K562 (cell line): ENCODE measurements at regions not wholly inside any gene's neighbourhood (a gene's known extent, or its start where the extent isn't known, plus 50 kb on each side); places are given as distances from the start of the nearest gene placed in this dataset.

Experiments used
- JUN ChIP-seq, 2 experiments: sonication (generic) in 1 of 2; formaldehyde crosslinking in 1 of 2; IDR thresholded peaks; 2 replicates each; pipeline versions ENCODE4 v1.6.1 to v1.8.0; 2012 to 2022; ENCODE audit warnings: borderline replicate concordance in 2 of 2, mild to moderate bottlenecking in 2 of 2, improper control_type of control experiment in 1 of 2, low read depth in 1 of 2, low read length in 1 of 2, missing genetic modification reagents in 1 of 2
- POLR2A ChIP-seq: fragments of 450-650 bp; conservative IDR thresholded peaks from 2 replicates; pipeline ENCODE4 v1.6.1; 2016
- POLR2AphosphoS2 ChIP-seq: IDR thresholded peaks from 2 replicates; pipeline ENCODE4 v1.6.1; 2012; ENCODE audit warnings: low read length, improper control_type of control experiment
- RAD21 ChIP-seq, 2 experiments: fragments of 250-450 bp in 1 of 2; fragments of 450-650 bp in 1 of 2; sonication (Bioruptor Pico) in 1 of 2; formaldehyde crosslinking in 1 of 2; IDR thresholded peaks in 1 of 2; conservative IDR thresholded peaks in 1 of 2; 2 replicates each; pipeline versions ENCODE4 v1.4.0 to v1.8.0; 2020 to 2022; ENCODE audit warnings: mild to moderate bottlenecking in 2 of 2, moderate library complexity in 1 of 2
- SP1 ChIP-seq: sonication (generic); formaldehyde crosslinking; IDR thresholded peaks from 2 replicates; pipeline ENCODE4 v1.8.1; 2022; ENCODE audit warnings: mild to moderate bottlenecking, missing genetic modification reagents
- TAF1 ChIP-seq: IDR thresholded peaks from 2 replicates; pipeline ENCODE4 v1.6.1; 2011; ENCODE audit warnings: mild to moderate bottlenecking, low read length, moderate library complexity; ENCODE audit not compliant: insufficient read depth, control insufficient read depth, severe bottlenecking; ENCODE audit errors: extremely low read depth
- ZNF766 ChIP-seq: fragments of 200-800 bp; sonication (Bioruptor generic); conservative IDR thresholded peaks from 2 replicates; pipeline ENCODE4 v1.6.1; 2016; ENCODE audit warnings: missing genetic modification characterization, missing compliant biosample characterization
- TF ChIP-seq, protein P1 (sequence below), 3 experiments: IDR thresholded peaks in 2 of 3; conservative IDR thresholded peaks in 1 of 3; 2 replicates each; pipeline ENCODE4 v1.5.1; 2011 to 2012; ENCODE audit warnings: low read length in 3 of 3, mild to moderate bottlenecking in 3 of 3, control low read depth in 2 of 3, improper control_type of control experiment in 1 of 3, inconsistent platforms in 1 of 3, low read depth in 1 of 3, mixed read lengths in 1 of 3, moderate library complexity in 1 of 3; ENCODE audit not compliant: insufficient read depth in 2 of 3

DNA sequence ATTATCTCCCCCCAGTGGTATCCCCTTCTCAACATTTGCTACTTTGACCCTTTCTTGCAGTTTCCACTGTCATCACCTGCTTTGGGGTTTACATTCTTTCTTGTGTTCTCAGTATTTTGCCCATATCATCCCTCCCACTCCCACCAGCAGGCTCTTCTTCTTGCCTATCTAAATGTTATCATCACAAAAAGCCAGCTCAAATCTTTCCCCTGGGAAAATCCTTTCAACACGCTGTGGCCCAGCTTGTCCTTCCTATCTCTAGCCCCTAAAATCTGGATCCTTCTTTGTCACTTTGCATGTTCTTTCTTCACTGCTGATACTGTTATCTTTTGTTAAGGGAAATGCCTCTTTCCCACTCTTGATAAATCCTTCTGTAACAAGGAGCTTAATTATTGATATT lies 138.2 kb downstream of the RAD51AP2 start:
- TF ChIP-seq, protein P1, sequence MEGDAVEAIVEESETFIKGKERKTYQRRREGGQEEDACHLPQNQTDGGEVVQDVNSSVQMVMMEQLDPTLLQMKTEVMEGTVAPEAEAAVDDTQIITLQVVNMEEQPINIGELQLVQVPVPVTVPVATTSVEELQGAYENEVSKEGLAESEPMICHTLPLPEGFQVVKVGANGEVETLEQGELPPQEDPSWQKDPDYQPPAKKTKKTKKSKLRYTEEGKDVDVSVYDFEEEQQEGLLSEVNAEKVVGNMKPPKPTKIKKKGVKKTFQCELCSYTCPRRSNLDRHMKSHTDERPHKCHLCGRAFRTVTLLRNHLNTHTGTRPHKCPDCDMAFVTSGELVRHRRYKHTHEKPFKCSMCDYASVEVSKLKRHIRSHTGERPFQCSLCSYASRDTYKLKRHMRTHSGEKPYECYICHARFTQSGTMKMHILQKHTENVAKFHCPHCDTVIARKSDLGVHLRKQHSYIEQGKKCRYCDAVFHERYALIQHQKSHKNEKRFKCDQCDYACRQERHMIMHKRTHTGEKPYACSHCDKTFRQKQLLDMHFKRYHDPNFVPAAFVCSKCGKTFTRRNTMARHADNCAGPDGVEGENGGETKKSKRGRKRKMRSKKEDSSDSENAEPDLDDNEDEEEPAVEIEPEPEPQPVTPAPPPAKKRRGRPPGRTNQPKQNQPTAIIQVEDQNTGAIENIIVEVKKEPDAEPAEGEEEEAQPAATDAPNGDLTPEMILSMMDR (IDR thresholded peaks at IDR 0.05 in 2 of 3, conservative IDR thresholded peaks at IDR 0.05 in 1 of 3; ENCODE audit: insufficient read depth in 2 of 3, low read depth in 1 of 3, low read length in 3 of 3), result no peak
- TF ChIP-seq JUN (IDR thresholded peaks at IDR 0.05; ENCODE audit: borderline replicate concordance, low read depth, low read length) (no peak), JUN (CRISPR knock-in tag; IDR thresholded peaks at IDR 0.05; ENCODE audit: borderline replicate concordance) (no peak), ZNF766 (CRISPR knock-in tag) (no peak), POLR2A (no peak), POLR2AphosphoS2 (no peak), TAF1 (no peak), RAD21 (CRISPR knock-in tag; conservative IDR thresholded peaks at IDR 0.05 in 1 of 2, IDR thresholded peaks at IDR 0.05 in 1 of 2) (no peak), SP1 (no peak)
